NCI-H510A (cell line): ENCODE measurements at regions not wholly inside any gene's neighbourhood (a gene's known extent, or its start where the extent isn't known, plus 50 kb on each side); places are given as distances from the start of the nearest gene placed in this dataset.

Experiments used
- DNase-seq: peaks from one replicate; lab custom pipeline; 2025; lab: John Stamatoyannopoulos, UW

- no peak for DNase-seq
Observed at GRCh38 chr1:43065616-43066399, 106.3 kb downstream of the EBNA1BP2 start.

DNA sequence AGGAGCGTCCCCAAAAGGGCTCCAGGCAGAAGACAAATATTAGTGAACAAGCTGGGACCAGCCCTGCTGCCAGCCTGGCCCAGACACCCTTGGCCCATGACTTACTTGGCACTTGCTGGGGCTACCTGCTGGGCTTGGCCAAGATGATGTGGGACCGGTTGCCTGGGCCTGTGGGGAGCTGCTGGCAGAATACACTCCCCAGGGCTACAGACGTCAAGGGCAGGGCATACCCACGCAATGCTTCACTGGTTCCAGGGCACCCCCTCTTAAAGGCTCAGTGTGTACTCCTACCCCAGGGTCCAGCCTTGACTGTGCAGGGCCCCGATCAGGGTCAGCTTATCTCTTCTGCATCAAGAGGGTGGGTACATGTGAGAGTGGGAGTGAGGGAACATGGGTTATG is 106.5 kb upstream of the SLC2A1 start:
- no peak for DNase-seq

- no peak for DNase-seq
Observed at GRCh38 chr1:43063394-43064219, 104.9 kb upstream of the SLC2A1 start.

GRCh38 chr1:43062527-43063095 is 103.9 kb upstream of the SLC2A1 start:
- DNase-seq = no peak

DNA sequence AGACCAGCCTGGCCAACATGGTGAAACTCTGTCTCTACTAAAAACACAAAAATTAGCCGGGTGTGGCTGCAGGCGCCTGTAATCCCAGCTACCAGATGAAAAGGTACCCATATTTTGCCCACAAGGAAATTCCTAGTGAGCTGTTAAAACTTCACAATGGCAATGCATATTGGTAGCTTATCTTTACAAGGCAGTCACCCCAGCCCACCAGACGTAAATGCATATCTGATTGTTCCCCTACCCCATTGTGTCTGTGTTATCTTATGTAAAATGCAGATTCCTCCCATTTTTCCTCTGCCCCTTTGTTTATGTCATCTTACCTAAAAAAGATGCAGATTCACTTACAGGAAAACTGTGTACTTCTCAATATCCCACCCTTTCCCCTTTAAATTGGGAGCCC is 103.1 kb upstream of the SLC2A1 start:
- no peak for DNase-seq

DNA sequence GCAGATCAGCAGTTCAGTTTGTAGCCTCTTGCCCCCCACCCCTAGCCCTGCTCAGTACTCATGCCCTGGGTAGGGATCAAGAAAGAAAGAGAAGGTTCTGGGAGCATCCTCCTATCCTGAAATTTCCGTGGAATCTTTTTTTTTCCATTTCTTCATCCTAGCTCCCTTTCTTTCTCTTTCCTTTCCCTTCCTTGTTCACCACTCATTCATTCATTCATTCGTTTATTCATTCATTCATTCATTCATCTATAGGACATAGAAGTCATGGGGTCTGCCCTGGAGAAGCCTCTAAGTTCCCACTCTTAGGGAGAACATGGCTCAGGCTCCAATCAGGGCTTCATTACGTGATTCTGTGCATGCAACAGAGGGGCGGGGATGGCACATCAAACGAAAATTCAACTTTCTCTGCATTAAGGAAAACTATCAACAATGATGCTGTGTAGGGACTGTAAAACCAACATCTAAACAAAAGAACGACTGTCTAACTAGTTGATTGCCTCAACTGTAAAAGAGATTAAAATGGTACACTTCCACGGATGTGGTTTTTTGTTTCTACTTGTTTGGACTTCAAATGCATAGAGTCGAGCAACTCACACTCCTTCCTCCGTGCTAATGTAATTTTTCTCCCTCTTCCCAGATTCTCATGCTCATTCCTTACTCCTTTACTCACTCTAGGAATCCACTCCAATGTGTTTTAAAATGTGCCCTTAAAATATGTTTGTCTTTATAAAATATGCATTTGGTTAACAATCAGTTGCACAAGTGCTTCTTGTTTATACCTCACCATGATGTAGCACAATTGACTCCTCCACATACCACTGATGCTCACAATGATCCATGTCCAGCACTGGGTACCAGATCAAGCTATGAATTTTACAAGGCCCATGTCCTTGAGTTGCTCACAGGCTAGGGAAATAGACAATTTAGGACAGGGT is 101.2 kb upstream of the SLC2A1 start:
- DNase-seq = no peak

DNA sequence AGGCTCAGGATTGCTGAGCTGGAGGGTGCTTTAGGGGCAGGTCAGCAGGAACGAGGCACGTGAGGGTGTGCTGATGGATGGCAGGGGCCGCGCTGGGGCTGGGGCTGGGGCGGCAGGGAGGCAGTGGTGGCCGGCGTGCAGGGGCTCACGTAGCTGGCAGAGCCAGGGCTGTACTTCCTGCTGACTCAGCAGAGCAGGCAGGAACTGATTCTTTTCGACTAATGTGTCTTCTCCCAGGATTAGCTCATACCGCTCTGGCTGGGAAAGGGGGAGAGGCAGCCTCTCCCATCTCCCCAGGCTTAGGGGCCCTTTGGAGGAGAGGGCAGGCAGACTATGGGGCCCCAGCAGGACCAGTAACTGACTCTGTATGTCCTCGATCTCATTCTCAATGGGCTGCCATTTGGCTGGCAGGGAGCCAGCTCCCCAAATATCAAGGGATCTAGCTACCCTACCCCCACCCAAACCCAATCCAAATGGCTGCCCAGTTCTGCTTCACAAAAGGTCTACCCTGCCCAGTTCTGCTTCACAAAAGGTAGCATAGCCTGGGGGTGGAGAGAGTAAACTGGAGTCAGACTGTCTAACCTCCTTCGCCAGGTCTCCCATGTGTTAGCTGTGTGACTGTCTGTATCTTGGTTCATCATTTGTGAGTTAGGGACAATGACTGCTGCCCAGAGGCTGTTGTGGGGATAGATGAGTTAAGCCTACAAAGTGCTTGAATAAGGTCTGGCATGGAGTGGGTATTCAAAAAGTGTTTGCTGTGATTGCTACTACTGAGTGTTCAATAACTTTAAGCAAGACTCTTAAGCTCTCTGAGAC is 100.1 kb upstream of the SLC2A1 start:
- DNase-seq = no peak

DNA sequence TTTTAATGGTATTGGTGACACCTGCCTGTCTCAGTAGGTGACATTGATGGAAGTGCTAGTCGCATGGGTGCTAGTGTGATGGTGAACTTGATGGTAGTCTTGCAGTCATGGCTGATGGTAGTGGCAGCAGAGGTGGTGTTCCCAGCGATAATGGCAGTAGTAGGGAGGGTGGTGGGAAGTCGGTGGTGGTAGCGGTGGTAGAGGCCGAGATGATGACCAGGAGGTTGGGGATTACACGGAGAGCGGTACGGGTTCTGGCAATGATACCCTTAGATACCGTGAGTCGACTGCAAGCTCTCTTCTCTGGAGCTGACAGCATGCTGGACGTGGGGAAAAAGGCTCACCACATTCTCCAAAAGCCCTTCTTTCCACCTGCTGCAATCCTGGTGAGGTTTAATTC is 99.4 kb upstream of the SLC2A1 start:
- no peak for DNase-seq

- DNase-seq = no peak
Observed at GRCh38 chr1:43057567-43057966, 98.9 kb upstream of the SLC2A1 start.

DNA sequence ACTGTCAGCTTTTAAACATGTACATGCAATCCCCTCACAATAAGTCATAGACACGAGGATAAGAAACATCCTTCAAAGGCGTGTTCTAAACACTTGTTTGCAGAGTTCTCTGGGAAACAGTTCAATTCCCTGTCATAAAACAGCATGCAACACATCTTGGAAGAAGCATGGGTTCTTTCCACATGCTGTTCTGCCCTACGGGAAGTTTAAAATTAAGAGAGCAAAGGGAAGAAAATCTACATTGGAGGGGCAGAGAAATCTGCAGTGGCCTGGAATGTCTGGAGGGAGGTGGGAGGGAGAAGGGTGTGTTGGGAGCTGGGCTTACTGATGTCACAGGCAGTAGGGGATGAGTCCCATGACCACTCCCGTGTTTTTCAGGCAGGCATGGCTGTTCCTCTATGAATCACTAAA is 98.3 kb upstream of the SLC2A1 start:
- DNase-seq = no peak

DNA sequence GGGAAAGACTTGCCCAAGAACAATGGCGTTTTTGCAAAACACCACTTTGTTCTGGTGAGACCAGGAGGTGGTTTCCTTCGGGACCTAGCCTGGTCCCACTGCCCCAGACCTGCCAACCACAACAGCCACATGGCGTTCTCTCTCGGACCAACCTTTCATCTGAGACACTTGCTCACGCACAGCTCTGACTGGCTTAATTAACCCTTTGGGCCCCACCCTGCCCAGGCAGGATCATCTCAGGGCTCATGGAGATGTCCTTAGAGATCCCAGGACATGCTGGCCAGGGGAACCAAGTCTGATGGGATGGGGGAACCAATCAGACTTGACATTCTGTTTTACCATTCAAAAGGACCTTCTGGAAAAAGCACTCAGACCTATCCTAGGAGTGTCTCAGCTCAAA is 97.8 kb upstream of the SLC2A1 start:
- no peak for DNase-seq

DNA sequence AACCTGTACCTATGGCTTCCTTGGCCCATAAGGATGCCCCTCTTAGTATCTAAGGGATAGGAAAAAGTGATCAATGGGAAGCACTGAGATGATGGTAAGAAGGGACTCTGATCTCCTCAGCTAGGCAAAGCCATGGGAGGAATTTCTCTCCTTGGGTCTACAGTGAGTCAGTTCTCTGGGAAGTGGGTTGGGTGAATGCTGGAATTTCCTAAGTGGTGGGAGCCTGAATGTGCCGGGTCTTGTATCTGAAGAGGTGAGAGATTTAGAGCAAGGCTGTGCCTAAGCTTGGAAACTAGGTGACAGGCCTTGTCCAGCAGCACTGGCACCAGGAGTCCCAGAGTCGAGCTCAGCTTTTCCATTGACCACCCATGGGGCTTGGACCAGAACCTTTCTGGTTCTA is 96.3 kb upstream of the SLC2A1 start:
- no peak for DNase-seq

DNA sequence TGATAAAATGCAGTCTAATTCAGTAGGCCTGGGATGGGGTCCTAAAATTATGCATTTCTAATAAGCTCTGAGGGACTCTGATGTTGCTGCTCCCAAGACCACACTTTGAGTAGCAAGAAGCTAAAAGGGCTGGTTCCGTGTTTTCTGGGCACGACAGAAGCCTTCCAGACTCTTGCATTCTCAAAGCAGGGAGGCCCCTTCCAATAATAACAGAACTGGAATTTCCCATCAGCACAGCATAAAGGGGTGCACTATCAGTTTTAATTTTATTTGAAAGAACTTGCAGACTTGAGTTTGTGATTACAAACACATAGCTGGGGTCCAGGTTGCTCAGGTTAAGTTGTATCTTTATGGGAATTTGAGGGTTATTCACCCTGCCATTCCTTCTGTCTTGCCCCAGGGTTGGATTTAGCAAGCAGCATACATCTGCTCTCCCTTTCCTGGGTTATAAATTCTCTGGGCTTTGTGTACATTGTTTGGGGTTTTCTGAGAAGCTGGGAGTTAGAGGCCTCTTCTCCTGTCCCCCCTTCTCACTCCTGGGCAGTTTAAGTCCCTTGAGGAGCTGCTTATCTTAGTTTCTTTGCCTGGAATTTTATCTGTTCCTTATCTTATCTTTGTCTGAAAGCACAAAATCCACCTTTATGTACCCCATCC is 94.2 kb upstream of the SLC2A1 start:
- DNase-seq = no peak

GRCh38 chr1:43052322-43052721 is 93.7 kb upstream of the SLC2A1 start:
- no peak for DNase-seq

GRCh38 chr1:43049481-43049880 is 90.8 kb upstream of the SLC2A1 start:
- DNase-seq = no peak

GRCh38 chr1:43048601-43049011 is 89.9 kb upstream of the SLC2A1 start:
- DNase-seq = no peak

GRCh38 chr1:43047135-43047534 is 88.5 kb upstream of the SLC2A1 start:
- no peak for DNase-seq

GRCh38 chr1:43044572-43045361 is 86.1 kb upstream of the SLC2A1 start:
- DNase-seq = no peak

DNA sequence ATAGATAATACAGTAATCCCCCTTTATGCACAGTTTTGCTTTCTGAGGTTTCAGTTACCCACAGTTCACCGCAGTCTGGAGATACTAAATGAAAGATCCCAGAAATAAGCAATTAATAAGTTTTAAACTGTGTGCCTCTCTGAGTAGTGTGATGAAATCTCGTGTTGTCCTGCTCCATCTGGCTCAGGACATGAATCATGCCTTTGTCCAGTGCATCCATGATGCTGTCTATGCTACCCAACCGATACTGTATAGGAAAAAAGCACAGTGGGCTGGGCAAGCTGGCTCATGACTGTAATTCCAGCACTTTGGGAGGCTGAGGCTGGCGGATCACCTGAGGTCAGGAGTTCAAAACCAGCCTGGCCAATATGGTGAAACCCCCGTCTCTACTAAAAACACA is 85.0 kb upstream of the SLC2A1 start:
- no peak for DNase-seq
